ENCODE measurements at regions not wholly inside any gene's neighbourhood (a gene's known extent, or its start where the extent isn't known, plus 50 kb on each side); places are given as distances from the start of the nearest gene placed in this dataset.
"Not testable (repeated sequence)": the region's sequence is repeated elsewhere in the genome, so short reads cannot be mapped to it uniquely, and the experiment has no call there.

GRCh38 chr5:82521431-82522051 is 243.4 kb upstream of the RPS23 start:
- H3K4me3 ChIP-seq (ENCODE audit: low read length): no peak overlapping the region
- no peak for DNase-seq (ENCODE audit: low read depth)
- TF ChIP-seq CTCF (conservative IDR thresholded peaks at IDR 0.05; ENCODE audit: low read depth, low read length): no peak

GRCh38 chr5:82519558-82519957 is 241.4 kb upstream of the RPS23 start:
- no peak overlapping the region for H3K4me3 ChIP-seq (ENCODE audit: low read length)
- DNase-seq (ENCODE audit: low read depth): no peak
- TF ChIP-seq CTCF (conservative IDR thresholded peaks at IDR 0.05; ENCODE audit: low read depth, low read length): no peak

- no peak for DNase-seq (ENCODE audit: low read depth)
- no peak for TF ChIP-seq CTCF (conservative IDR thresholded peaks at IDR 0.05; ENCODE audit: low read depth, low read length)
- H3K4me3 ChIP-seq (ENCODE audit: low read length): no peak overlapping the region
Measured at GRCh38 chr5:82517544-82518075, 239.5 kb upstream of the RPS23 start.

- no peak for TF ChIP-seq CTCF (conservative IDR thresholded peaks at IDR 0.05; ENCODE audit: low read depth, low read length)
- no peak for DNase-seq (ENCODE audit: low read depth)
- no peak overlapping the region for H3K4me3 ChIP-seq (ENCODE audit: low read length)
Measured at GRCh38 chr5:82513738-82514137, 235.6 kb upstream of the RPS23 start.

GRCh38 chr5:82512025-82512424 is 233.9 kb upstream of the RPS23 start:
- TF ChIP-seq CTCF (conservative IDR thresholded peaks at IDR 0.05; ENCODE audit: low read depth, low read length): no peak
- H3K4me3 ChIP-seq (ENCODE audit: low read length): no peak overlapping the region
- DNase-seq (ENCODE audit: low read depth): no peak

- no peak for TF ChIP-seq CTCF (conservative IDR thresholded peaks at IDR 0.05; ENCODE audit: low read depth, low read length)
Measured at GRCh38 chr5:82511134-82511533, 233.0 kb upstream of the RPS23 start.

GRCh38 chr5:82509762-82510161 is 231.6 kb upstream of the RPS23 start:
- DNase-seq (ENCODE audit: low read depth): no peak
- no peak for TF ChIP-seq CTCF (conservative IDR thresholded peaks at IDR 0.05; ENCODE audit: low read depth, low read length)

More at GRCh38 chr5:82511134-82511533, 233.0 kb upstream of the RPS23 start:
- no peak for DNase-seq (ENCODE audit: low read depth)
- H3K4me3 ChIP-seq (ENCODE audit: low read length): no peak overlapping the region

GRCh38 chr5:82506390-82506789 is 228.2 kb upstream of the RPS23 start:
- H3K4me3 ChIP-seq (ENCODE audit: low read length); DNase-seq (ENCODE audit: low read depth): not testable (repeated sequence)

More at GRCh38 chr5:82509762-82510161, 231.6 kb upstream of the RPS23 start:
- H3K4me3 ChIP-seq (ENCODE audit: low read length): no peak overlapping the region

All from retinal pigment epithelial cell (primary cell).